Tibial nerve (tissue), 4 donors: ENCODE measurements at regions not wholly inside any gene's neighbourhood (a gene's known extent, or its start where the extent isn't known, plus 50 kb on each side); places are given as distances from the start of the nearest gene placed in this dataset.

ENCODE experiments used
- DNase-seq, 2 donors: peaks; one replicate each; pipeline ENCODE4 v3.0.0-alpha.2; 2019; ENCODE audit warnings: low spot score in 2 of 2
- H3K27ac ChIP-seq, 4 donors: fragments of 200-600 bp; sonication (generic) in 3 of 4; one replicate each; pipeline ENCODE4 v1.5.1; 2017 to 2019; ENCODE audit warnings: mild to moderate bottlenecking in 1 of 4
- H3K27me3 ChIP-seq, 2 donors: fragments of 200-600 bp; sonication (generic) in 1 of 2; one replicate each; pipeline versions ENCODE4 v1.5.1 to v1.6.0; 2017 to 2019
- H3K36me3 ChIP-seq, 3 donors: fragments of 200-600 bp; sonication (generic); one replicate each; pipeline ENCODE4 v1.5.1; 2018 to 2019
- H3K4me1 ChIP-seq, 4 donors: fragments of 200-600 bp; sonication (generic) in 3 of 4; one replicate each; pipeline ENCODE4 v1.5.1; 2017 to 2019
- H3K4me3 ChIP-seq, 4 donors: fragments of 200-600 bp; sonication (generic) in 3 of 4; one replicate each; pipeline ENCODE4 v1.5.1; 2017 to 2019; ENCODE audit warnings: mild to moderate bottlenecking in 1 of 4, moderate library complexity in 1 of 4
- H3K9me3 ChIP-seq, 4 donors: fragments of 200-600 bp; sonication (generic) in 3 of 4; one replicate each; pipeline ENCODE4 v1.5.1; 2017 to 2019
- EP300 ChIP-seq, 2 donors: sonication (generic); formaldehyde crosslinking; IDR thresholded peaks; one replicate each; pipeline ENCODE4 v1.6.1; 2017; ENCODE audit warnings: antibody characterized with exemption in 2 of 2, mild to moderate bottlenecking in 1 of 2
- POLR2A ChIP-seq, 2 donors: fragments of 450-650 bp; IDR thresholded peaks; one replicate each; pipeline ENCODE4 v1.6.1; 2017; ENCODE audit warnings: antibody characterized with exemption in 2 of 2, mild to moderate bottlenecking in 2 of 2, moderate library complexity in 2 of 2
- WGBS, 2 donors: methylation state at CpG; one replicate each; pipeline ENCODE4 v1.1.5; 2018; 5-methylcytosine and 5-hydroxymethylcytosine counted together
- TF ChIP-seq, protein P1 (sequence below), 5 experiments: fragments of 200-600 bp in 3 of 5; fragments of 450-650 bp in 2 of 5; sonication (generic) in 3 of 5; IDR thresholded peaks; one replicate each; pipeline ENCODE4 v1.5.1; 2016 to 2019; ENCODE audit warnings: antibody characterized with exemption in 5 of 5, mild to moderate bottlenecking in 3 of 5, moderate library complexity in 2 of 5

DNA sequence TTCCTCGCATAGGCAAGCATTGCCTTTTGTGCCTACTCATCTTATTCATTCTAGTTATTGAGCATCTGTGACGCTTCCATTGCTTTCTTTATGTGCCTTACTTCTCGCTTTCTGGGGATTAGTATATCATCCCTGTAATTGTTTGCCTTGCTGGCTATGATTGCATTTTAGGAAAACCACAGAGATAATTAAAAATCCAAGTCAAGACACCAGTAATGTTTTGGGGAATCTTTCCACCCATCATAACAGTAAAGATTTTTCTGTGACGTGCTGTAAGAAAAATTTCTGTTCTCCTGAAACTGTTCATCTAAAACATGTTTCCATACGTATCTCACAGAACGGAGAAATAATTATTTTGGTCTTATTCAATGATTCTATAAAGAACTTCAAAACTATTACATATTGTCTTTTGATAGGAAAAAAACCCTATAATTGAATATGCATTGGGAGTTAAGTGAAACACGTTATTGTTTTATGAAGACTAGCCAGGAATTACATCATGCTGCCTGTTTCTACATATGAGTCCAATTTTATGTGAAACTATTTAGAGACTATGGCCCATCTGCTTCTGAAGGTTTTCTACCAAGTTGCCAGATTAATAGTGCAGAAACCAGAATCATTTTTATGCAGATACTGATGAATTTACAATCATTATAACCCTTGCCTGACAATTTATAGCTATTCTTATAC lies 133.7 kb upstream of the FIBIN start:
- Histone ChIP-seq H3K27me3 (no peaks in the 10 kb centered on the region), H3K36me3 (no peaks in the 10 kb centered on the region), H3K27ac (no peak overlapping the region), H3K9me3 (no peaks in the 10 kb centered on the region), H3K4me3 (no peak overlapping the region), H3K4me1 (peaks cover 0 to 2% (median 0%) of the 10 kb centered on the region in 4 donors)
- TF ChIP-seq POLR2A (IDR thresholded peaks at IDR 0.05) = no peak
- no peak for TF ChIP-seq EP300 (IDR thresholded peaks at IDR 0.05)
- TF ChIP-seq, protein P1, sequence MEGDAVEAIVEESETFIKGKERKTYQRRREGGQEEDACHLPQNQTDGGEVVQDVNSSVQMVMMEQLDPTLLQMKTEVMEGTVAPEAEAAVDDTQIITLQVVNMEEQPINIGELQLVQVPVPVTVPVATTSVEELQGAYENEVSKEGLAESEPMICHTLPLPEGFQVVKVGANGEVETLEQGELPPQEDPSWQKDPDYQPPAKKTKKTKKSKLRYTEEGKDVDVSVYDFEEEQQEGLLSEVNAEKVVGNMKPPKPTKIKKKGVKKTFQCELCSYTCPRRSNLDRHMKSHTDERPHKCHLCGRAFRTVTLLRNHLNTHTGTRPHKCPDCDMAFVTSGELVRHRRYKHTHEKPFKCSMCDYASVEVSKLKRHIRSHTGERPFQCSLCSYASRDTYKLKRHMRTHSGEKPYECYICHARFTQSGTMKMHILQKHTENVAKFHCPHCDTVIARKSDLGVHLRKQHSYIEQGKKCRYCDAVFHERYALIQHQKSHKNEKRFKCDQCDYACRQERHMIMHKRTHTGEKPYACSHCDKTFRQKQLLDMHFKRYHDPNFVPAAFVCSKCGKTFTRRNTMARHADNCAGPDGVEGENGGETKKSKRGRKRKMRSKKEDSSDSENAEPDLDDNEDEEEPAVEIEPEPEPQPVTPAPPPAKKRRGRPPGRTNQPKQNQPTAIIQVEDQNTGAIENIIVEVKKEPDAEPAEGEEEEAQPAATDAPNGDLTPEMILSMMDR (IDR thresholded peaks at IDR 0.05) = no peak
- DNase-seq = no peak
- WGBS, 2 donors = 52 to 56% methylated on average over 7 of the region's 7 CpGs

DNA sequence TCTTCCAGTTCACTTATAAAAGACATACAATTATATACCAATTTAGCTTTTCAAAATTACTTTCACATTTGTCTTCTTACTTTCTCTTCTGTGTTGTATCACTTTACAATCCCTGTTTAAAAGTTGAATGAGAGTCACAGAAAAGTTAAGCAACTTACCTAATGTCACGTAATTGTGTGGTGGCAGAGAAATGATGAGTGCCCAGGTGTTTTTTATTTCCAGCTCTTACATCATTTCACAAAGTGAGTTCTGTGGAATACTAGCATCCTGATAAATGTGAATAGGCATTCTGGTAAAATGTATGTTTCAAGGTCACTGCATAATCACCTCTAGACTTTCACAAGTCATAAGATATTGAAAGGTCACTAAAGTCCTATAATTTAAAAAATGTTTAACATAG lies 133.0 kb upstream of the FIBIN start:
- no peak for DNase-seq
- no peak overlapping the region for H3K4me3 ChIP-seq
- H3K9me3 ChIP-seq = no peaks in the 10 kb centered on the region
- TF ChIP-seq POLR2A (IDR thresholded peaks at IDR 0.05) (no peak), EP300 (IDR thresholded peaks at IDR 0.05) (no peak)
- TF ChIP-seq, protein P1 (IDR thresholded peaks at IDR 0.05) = no peak
- H3K27ac ChIP-seq = no peak overlapping the region
- 93 to 94% methylated on average over 1 of the region's 1 CpG for WGBS, 2 donors
- no peaks in the 10 kb centered on the region for H3K36me3 ChIP-seq
- no peaks in the 10 kb centered on the region for H3K27me3 ChIP-seq
- no peaks in the 10 kb centered on the region for H3K4me1 ChIP-seq

DNA sequence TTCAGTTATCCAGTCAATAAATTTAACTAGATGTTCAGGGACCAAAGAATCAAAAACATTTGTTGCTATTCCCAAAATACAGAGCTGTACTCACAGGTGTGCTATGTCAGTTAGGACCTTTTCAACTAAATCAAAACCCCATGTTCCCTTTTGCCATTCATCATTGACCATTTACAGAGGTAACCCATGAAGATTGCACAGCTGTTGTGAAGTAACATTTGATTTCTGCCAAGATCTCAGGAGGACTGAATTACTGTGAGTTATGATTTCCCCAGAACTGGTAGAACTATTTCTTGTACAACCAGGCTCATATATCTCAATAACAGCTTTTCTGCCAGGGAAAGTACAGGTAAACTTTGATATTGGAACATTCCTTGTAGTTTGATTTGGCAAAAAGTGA lies 131.1 kb upstream of the FIBIN start:
- Histone ChIP-seq H3K27me3 (no peaks in the 10 kb centered on the region), H3K27ac (no peak overlapping the region), H3K36me3 (no peaks in the 10 kb centered on the region), H3K4me1 (no peaks in the 10 kb centered on the region), H3K9me3 (peaks cover 0 to under 1% (median 0%) of the 10 kb centered on the region in 4 donors), H3K4me3 (no peak overlapping the region)
- no peak for DNase-seq
- TF ChIP-seq EP300 (IDR thresholded peaks at IDR 0.05) (peak in 1 of 2 donors; percentile 34), POLR2A (IDR thresholded peaks at IDR 0.05) (no peak)

DNA sequence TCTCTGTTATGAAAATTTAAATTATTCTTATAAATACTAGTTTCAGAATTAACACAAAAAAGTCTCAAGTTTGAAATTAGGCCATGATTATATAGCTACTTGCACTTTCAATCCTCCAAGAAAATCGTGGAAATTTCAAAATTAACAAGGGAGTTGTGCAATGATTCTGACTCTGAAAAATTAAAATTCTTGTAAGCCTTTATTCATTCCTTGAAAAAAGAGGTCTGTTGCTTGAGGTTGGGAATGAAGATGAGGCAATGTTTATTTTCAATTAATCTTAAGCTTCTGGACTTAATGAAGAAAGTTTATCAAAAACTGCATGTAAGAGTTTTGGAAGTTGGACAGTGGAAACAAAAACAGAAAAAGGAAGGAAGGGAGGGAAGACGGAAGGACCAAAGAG lies 128.2 kb upstream of the FIBIN start:
- Histone ChIP-seq H3K27me3 (no peaks in the 10 kb centered on the region), H3K36me3 (no peaks in the 10 kb centered on the region), H3K4me3 (no peak overlapping the region), H3K9me3 (peaks cover 0 to 17% (median 0%) of the 10 kb centered on the region in 4 donors), H3K4me1 (no peaks in the 10 kb centered on the region), H3K27ac (no peak overlapping the region)
- TF ChIP-seq, protein P1 (IDR thresholded peaks at IDR 0.05) = no peak
- TF ChIP-seq POLR2A (IDR thresholded peaks at IDR 0.05) (no peak), EP300 (IDR thresholded peaks at IDR 0.05) (peak in 1 of 2 donors; percentile 18)
- no peak for DNase-seq
- 75 to 76% methylated on average over 2 of the region's 2 CpGs for WGBS, 2 donors

DNA sequence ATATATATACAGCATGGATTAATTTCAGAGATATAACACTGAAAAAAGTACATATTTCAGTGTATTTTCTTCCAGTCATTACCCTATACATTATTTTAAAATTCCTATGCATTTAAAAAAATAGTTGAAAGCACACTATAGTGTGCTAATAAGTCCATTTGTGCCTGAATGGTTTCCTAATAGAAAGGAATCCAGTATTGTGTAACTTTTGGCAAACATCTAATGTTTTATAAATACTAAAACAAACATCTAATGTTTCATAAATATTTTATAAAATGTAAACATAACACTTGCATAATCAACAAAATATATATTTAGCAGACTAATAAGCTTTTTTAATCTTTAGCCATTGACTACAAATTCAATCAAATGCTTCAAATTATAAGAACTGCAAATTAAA lies 126.6 kb upstream of the FIBIN start:
- Histone ChIP-seq H3K27ac (no peak overlapping the region), H3K27me3 (no peaks in the 10 kb centered on the region), H3K9me3 (peaks cover 0 to 17% (median 0%) of the 10 kb centered on the region in 4 donors), H3K36me3 (no peaks in the 10 kb centered on the region), H3K4me3 (no peak overlapping the region), H3K4me1 (no peaks in the 10 kb centered on the region)
- TF ChIP-seq, protein P1 (IDR thresholded peaks at IDR 0.05) = no peak
- TF ChIP-seq EP300 (IDR thresholded peaks at IDR 0.05) = no peak
- no peak for TF ChIP-seq POLR2A (IDR thresholded peaks at IDR 0.05)
- DNase-seq = no peak
